Ovary (tissue), 3 donors: ENCODE measurements at regions not wholly inside any gene's neighbourhood (a gene's known extent, or its start where the extent isn't known, plus 50 kb on each side); places are given as distances from the start of the nearest gene placed in this dataset.

Experiments used
- EP300 ChIP-seq: sonication (generic); formaldehyde crosslinking; IDR thresholded peaks from one replicate; pipeline ENCODE4 v1.6.1; 2017; ENCODE audit warnings: antibody characterized with exemption
- TF ChIP-seq, protein P1 (sequence below), 3 donors: fragments of 450-650 bp in 2 of 3; fragments of 200-600 bp in 1 of 3; IDR thresholded peaks; one replicate each; pipeline versions ENCODE4 v1.5.1 to v1.8.0; 2016 to 2022; ENCODE audit warnings: antibody characterized with exemption in 3 of 3, mild to moderate bottlenecking in 1 of 3
- donor health status: DM: no; HTN: no; CAD: no.

DNA sequence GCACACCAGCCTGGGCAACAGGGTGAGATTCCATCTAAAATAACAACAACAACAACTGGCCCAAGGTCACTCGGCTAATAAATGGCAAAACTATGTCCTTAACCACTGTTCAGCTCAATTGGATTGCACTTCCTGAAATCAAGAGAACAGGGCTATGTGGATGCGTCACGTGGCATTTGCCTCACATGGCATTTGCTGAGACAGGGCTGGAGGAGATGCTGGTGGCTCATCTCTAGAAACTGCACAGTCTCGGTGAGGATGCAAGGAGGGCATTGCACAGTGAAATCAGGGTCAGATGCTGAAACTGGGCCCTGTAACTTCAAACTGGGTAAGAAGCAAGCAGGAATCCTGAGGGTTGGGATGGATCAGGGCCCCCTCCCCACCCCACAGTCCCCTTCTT lies 171.9 kb downstream of the BUD13 start:
- TF ChIP-seq EP300, result no peak
- TF ChIP-seq, protein P1, sequence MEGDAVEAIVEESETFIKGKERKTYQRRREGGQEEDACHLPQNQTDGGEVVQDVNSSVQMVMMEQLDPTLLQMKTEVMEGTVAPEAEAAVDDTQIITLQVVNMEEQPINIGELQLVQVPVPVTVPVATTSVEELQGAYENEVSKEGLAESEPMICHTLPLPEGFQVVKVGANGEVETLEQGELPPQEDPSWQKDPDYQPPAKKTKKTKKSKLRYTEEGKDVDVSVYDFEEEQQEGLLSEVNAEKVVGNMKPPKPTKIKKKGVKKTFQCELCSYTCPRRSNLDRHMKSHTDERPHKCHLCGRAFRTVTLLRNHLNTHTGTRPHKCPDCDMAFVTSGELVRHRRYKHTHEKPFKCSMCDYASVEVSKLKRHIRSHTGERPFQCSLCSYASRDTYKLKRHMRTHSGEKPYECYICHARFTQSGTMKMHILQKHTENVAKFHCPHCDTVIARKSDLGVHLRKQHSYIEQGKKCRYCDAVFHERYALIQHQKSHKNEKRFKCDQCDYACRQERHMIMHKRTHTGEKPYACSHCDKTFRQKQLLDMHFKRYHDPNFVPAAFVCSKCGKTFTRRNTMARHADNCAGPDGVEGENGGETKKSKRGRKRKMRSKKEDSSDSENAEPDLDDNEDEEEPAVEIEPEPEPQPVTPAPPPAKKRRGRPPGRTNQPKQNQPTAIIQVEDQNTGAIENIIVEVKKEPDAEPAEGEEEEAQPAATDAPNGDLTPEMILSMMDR (IDR thresholded peaks at IDR 0.05), result no peak
